ENCODE measurements at regions not wholly inside any gene's neighbourhood (a gene's known extent, or its start where the extent isn't known, plus 50 kb on each side); places are given as distances from the start of the nearest gene placed in this dataset.

GRCh38 chr13:60745343-60745742, 348.3 kb downstream of the TDRD3 start:
- TF ChIP-seq CTCF (conservative IDR thresholded peaks at IDR 0.05; ENCODE audit: low read depth, low read length), result no peak
- H3K4me3 ChIP-seq (ENCODE audit: low read depth, low read length), result no peak overlapping the region
- DNase-seq (ENCODE audit: low read depth), result no peak

- TF ChIP-seq CTCF (conservative IDR thresholded peaks at IDR 0.05; ENCODE audit: low read depth, low read length), result no peak
- DNase-seq (ENCODE audit: low read depth), result no peak
- no peak overlapping the region for H3K4me3 ChIP-seq (ENCODE audit: low read depth, low read length)
These were observed 336.9 kb downstream of the TDRD3 start for GRCh38 chr13:60733933-60734332.

GRCh38 chr13:60727140-60727539, 330.1 kb downstream of the TDRD3 start:
- no peak overlapping the region for H3K4me3 ChIP-seq (ENCODE audit: low read depth, low read length)
- no peak for TF ChIP-seq CTCF (conservative IDR thresholded peaks at IDR 0.05; ENCODE audit: low read depth, low read length)
- no peak for DNase-seq (ENCODE audit: low read depth)

- no peak overlapping the region for H3K4me3 ChIP-seq (ENCODE audit: low read depth, low read length)
- TF ChIP-seq CTCF (conservative IDR thresholded peaks at IDR 0.05; ENCODE audit: low read depth, low read length), result no peak
- no peak for DNase-seq (ENCODE audit: low read depth)
These were observed 324.0 kb downstream of the TDRD3 start for GRCh38 chr13:60721063-60721462.

- TF ChIP-seq CTCF (conservative IDR thresholded peaks at IDR 0.05; ENCODE audit: low read depth, low read length), result no peak
- H3K4me3 ChIP-seq (ENCODE audit: low read depth, low read length), result no peak overlapping the region
- no peak for DNase-seq (ENCODE audit: low read depth)
These were observed 323.6 kb downstream of the TDRD3 start for GRCh38 chr13:60720590-60720989.

- H3K4me3 ChIP-seq (ENCODE audit: low read depth, low read length), result no peak overlapping the region
- DNase-seq (ENCODE audit: low read depth), result no peak
- TF ChIP-seq CTCF (conservative IDR thresholded peaks at IDR 0.05; ENCODE audit: low read depth, low read length), result no peak
These were observed 319.3 kb downstream of the TDRD3 start for GRCh38 chr13:60716313-60716712.

- H3K4me3 ChIP-seq (ENCODE audit: low read depth, low read length), result no peak overlapping the region
- no peak for DNase-seq (ENCODE audit: low read depth)
- no peak for TF ChIP-seq CTCF (conservative IDR thresholded peaks at IDR 0.05; ENCODE audit: low read depth, low read length)
These were observed 310.9 kb downstream of the TDRD3 start for GRCh38 chr13:60707878-60708277.
